ENCODE measurements at regions not wholly inside any gene's neighbourhood (a gene's known extent, or its start where the extent isn't known, plus 50 kb on each side); places are given as distances from the start of the nearest gene placed in this dataset.

GRCh38 chr6:144543006-144543871 is 258.1 kb downstream of the UTRN start:
- DNase-seq (ENCODE audit: low read depth, low spot score) = no peak
- Histone ChIP-seq H3K9ac (ENCODE audit: insufficient read length) (no peak overlapping the region), H3K27ac (no peak overlapping the region), H3K36me3 (ENCODE audit: insufficient read depth, low read length) (no peaks in the 10 kb centered on the region), H3K9me3 (ENCODE audit: low read depth, low read length) (no peaks in the 10 kb centered on the region), H3K4me3 (no peak overlapping the region)
- TF ChIP-seq POLR2AphosphoS5 (IDR thresholded peaks at IDR 0.05; ENCODE audit: borderline replicate concordance, low read depth, low read length) (no peak), FOXP2 (optimal IDR thresholded peaks at IDR 0.05; ENCODE audit: control extremely low read depth, extremely low read length, insufficient read depth) (no peak), EZH2 (IDR thresholded peaks at IDR 0.05) (no peak)

- no peak for DNase-seq (ENCODE audit: low read depth, low spot score)
- Histone ChIP-seq H3K27ac (no peak overlapping the region), H3K9ac (ENCODE audit: insufficient read length) (no peak overlapping the region), H3K9me3 (ENCODE audit: low read depth, low read length) (no peaks in the 10 kb centered on the region), H3K4me3 (no peak overlapping the region), H3K36me3 (ENCODE audit: insufficient read depth, low read length) (no peaks in the 10 kb centered on the region)
- TF ChIP-seq FOXP2 (optimal IDR thresholded peaks at IDR 0.05; ENCODE audit: control extremely low read depth, extremely low read length, insufficient read depth) (no peak), EZH2 (IDR thresholded peaks at IDR 0.05) (no peak), POLR2AphosphoS5 (IDR thresholded peaks at IDR 0.05; ENCODE audit: borderline replicate concordance, low read depth, low read length) (no peak)
These were observed 259.2 kb downstream of the UTRN start for GRCh38 chr6:144544266-144544830.

- no peak for TF ChIP-seq EZH2 (IDR thresholded peaks at IDR 0.05)
- no peak for TF ChIP-seq POLR2AphosphoS5 (IDR thresholded peaks at IDR 0.05; ENCODE audit: borderline replicate concordance, low read depth, low read length)
- TF ChIP-seq FOXP2 (optimal IDR thresholded peaks at IDR 0.05; ENCODE audit: control extremely low read depth, extremely low read length, insufficient read depth) = no peak
- Histone ChIP-seq H3K4me3 (no peak overlapping the region), H3K9ac (ENCODE audit: insufficient read length) (no peak overlapping the region), H3K27ac (no peak overlapping the region), H3K36me3 (ENCODE audit: insufficient read depth, low read length) (no peaks in the 10 kb centered on the region), H3K9me3 (ENCODE audit: low read depth, low read length) (no peaks in the 10 kb centered on the region)
- no peak for DNase-seq (ENCODE audit: low read depth, low spot score)
These were observed 261.7 kb downstream of the UTRN start for GRCh38 chr6:144546807-144547206.

- no peak for TF ChIP-seq FOXP2 (optimal IDR thresholded peaks at IDR 0.05; ENCODE audit: control extremely low read depth, extremely low read length, insufficient read depth)
- no peak for TF ChIP-seq POLR2AphosphoS5 (IDR thresholded peaks at IDR 0.05; ENCODE audit: borderline replicate concordance, low read depth, low read length)
- TF ChIP-seq EZH2 (IDR thresholded peaks at IDR 0.05) = no peak
- H3K9me3 ChIP-seq (ENCODE audit: low read depth, low read length) = no peaks in the 10 kb centered on the region
- no peak overlapping the region for H3K27ac ChIP-seq
- no peak overlapping the region for H3K4me3 ChIP-seq
- no peak overlapping the region for H3K9ac ChIP-seq (ENCODE audit: insufficient read length)
- no peaks in the 10 kb centered on the region for H3K36me3 ChIP-seq (ENCODE audit: insufficient read depth, low read length)
- no peak for DNase-seq (ENCODE audit: low read depth, low spot score)
These were observed 262.3 kb downstream of the UTRN start for GRCh38 chr6:144547409-144547808.

GRCh38 chr6:144548536-144548935 is 263.4 kb downstream of the UTRN start:
- no peak for DNase-seq (ENCODE audit: low read depth, low spot score)
- Histone ChIP-seq H3K27ac (no peak overlapping the region), H3K9ac (ENCODE audit: insufficient read length) (no peak overlapping the region), H3K4me3 (no peak overlapping the region), H3K36me3 (ENCODE audit: insufficient read depth, low read length) (no peaks in the 10 kb centered on the region), H3K9me3 (ENCODE audit: low read depth, low read length) (no peaks in the 10 kb centered on the region)
- TF ChIP-seq POLR2AphosphoS5 (IDR thresholded peaks at IDR 0.05; ENCODE audit: borderline replicate concordance, low read depth, low read length) (no peak), EZH2 (IDR thresholded peaks at IDR 0.05) (no peak), FOXP2 (optimal IDR thresholded peaks at IDR 0.05; ENCODE audit: control extremely low read depth, extremely low read length, insufficient read depth) (no peak)

- DNase-seq (ENCODE audit: low read depth, low spot score) = no peak
- no peak for TF ChIP-seq EZH2 (IDR thresholded peaks at IDR 0.05)
- no peak for TF ChIP-seq FOXP2 (optimal IDR thresholded peaks at IDR 0.05; ENCODE audit: control extremely low read depth, extremely low read length, insufficient read depth)
- Histone ChIP-seq H3K27ac (no peak overlapping the region), H3K9me3 (ENCODE audit: low read depth, low read length) (no peaks in the 10 kb centered on the region), H3K9ac (ENCODE audit: insufficient read length) (no peak overlapping the region), H3K4me3 (no peak overlapping the region), H3K36me3 (ENCODE audit: insufficient read depth, low read length) (no peaks in the 10 kb centered on the region)
These were observed 265.0 kb downstream of the UTRN start for GRCh38 chr6:144549837-144550747.

- DNase-seq (ENCODE audit: low read depth, low spot score) = no peak
- Histone ChIP-seq H3K4me3 (no peak overlapping the region), H3K27ac (no peak overlapping the region), H3K9ac (ENCODE audit: insufficient read length) (no peak overlapping the region), H3K36me3 (ENCODE audit: insufficient read depth, low read length) (no peaks in the 10 kb centered on the region), H3K9me3 (ENCODE audit: low read depth, low read length) (no peaks in the 10 kb centered on the region)
- TF ChIP-seq POLR2AphosphoS5 (IDR thresholded peaks at IDR 0.05; ENCODE audit: borderline replicate concordance, low read depth, low read length) (no peak), EZH2 (IDR thresholded peaks at IDR 0.05) (no peak), FOXP2 (optimal IDR thresholded peaks at IDR 0.05; ENCODE audit: control extremely low read depth, extremely low read length, insufficient read depth) (no peak)
These were observed 266.2 kb downstream of the UTRN start for GRCh38 chr6:144551339-144551738.

- no peak overlapping the region for H3K4me3 ChIP-seq
- no peaks in the 10 kb centered on the region for H3K36me3 ChIP-seq (ENCODE audit: insufficient read depth, low read length)
- TF ChIP-seq FOXP2 (optimal IDR thresholded peaks at IDR 0.05; ENCODE audit: control extremely low read depth, extremely low read length, insufficient read depth) (no peak), EZH2 (IDR thresholded peaks at IDR 0.05) (no peak), POLR2AphosphoS5 (IDR thresholded peaks at IDR 0.05; ENCODE audit: borderline replicate concordance, low read depth, low read length) (no peak)
- DNase-seq (ENCODE audit: low read depth, low spot score) = no peak
- no peak overlapping the region for H3K27ac ChIP-seq
- no peaks in the 10 kb centered on the region for H3K9me3 ChIP-seq (ENCODE audit: low read depth, low read length)
- no peak overlapping the region for H3K9ac ChIP-seq (ENCODE audit: insufficient read length)
These were observed 269.9 kb downstream of the UTRN start for GRCh38 chr6:144555066-144555465.

All from SK-N-MC (cell line).